Mucosa of descending colon (tissue), 3 donors: ENCODE measurements at regions not wholly inside any gene's neighbourhood (a gene's known extent, or its start where the extent isn't known, plus 50 kb on each side); places are given as distances from the start of the nearest gene placed in this dataset.

Experiments
- ATAC-seq: fragments of 200-7000 bp; cut with Tn5 transposase; one replicate; pipeline ENCODE4 v1.9.1; 2020; ENCODE audit warnings: mild to moderate bottlenecking, moderate library complexity
- DNase-seq, 3 donors: peaks; one replicate each; pipeline ENCODE4 v3.0.0-alpha.2; 2020
- H3K36me3 ChIP-seq: fragments of 200-600 bp; one replicate; pipeline ENCODE4 v1.8.0; 2021; ENCODE audit warnings: low read depth, mild to moderate bottlenecking
- H3K4me1 ChIP-seq: fragments of 200-600 bp; one replicate; pipeline ENCODE4 v1.8.0; 2021; ENCODE audit warnings: low read depth, mild to moderate bottlenecking
- H3K4me3 ChIP-seq: fragments of 200-600 bp; one replicate; pipeline ENCODE4 v1.8.0; 2021; ENCODE audit warnings: mild to moderate bottlenecking
- H3K9me3 ChIP-seq: fragments of 200-600 bp; one replicate; pipeline ENCODE4 v1.8.0; 2021; ENCODE audit warnings: mild to moderate bottlenecking
- CTCF ChIP-seq: fragments of 200-600 bp; IDR thresholded peaks from one replicate; pipeline ENCODE4 v1.8.0; 2022; ENCODE audit warnings: antibody characterized with exemption, mild to moderate bottlenecking
- intact Hi-C, 2 donors: fragments of 100-400 bp; cut with DNase I in 1 of 2; cut with micrococcal nuclease in 1 of 2; formaldehyde crosslinking; loops; one replicate each; pipeline versions ENCODE4 v1.11.0 to v1.11.1; 2022; cut with DNase I, micrococcal nuclease
- donor health status: DM: no; HTN: no; CAD: no; lungs with moderate emphysema.
- donor health status: DM: no; HTN: no; CAD: no.
- donor health status: DM: no; HTN: yes; CAD: no.

DNA sequence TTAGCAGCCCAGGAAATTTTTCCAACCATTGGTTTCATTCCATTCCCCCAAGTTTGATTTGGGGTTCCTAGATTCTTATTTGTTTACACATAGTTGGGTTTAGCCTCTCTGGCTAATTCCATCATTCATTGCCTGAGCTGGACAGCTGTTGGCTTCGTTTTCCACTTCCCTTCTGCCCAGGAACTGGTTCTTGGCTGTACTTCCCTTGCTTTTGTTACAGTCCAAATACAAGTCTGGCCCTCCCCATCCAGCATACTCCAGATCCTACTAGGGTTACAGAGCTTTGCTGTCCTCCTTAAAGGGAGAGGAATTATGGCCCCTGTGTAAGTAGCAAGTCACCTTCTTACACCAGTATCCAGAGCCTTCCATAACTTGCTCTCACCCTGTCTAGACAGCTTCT is 356.3 kb downstream of the FAT3 start:
- Histone ChIP-seq H3K4me1 (no peaks in the 10 kb centered on the region), H3K9me3 (no peaks in the 10 kb centered on the region), H3K4me3 (no peak overlapping the region), H3K36me3 (no peaks in the 10 kb centered on the region)
- TF ChIP-seq CTCF: no peak
- intact Hi-C loops: no loop called here
- no peak for DNase-seq
- ATAC-seq: no peak

- no peak for TF ChIP-seq CTCF
- H3K36me3 ChIP-seq: no peaks in the 10 kb centered on the region
- DNase-seq (no peak), ATAC-seq (no peak)
- intact Hi-C loops: no loop called here
- no peaks in the 10 kb centered on the region for H3K4me1 ChIP-seq
- no peak overlapping the region for H3K4me3 ChIP-seq
- no peaks in the 10 kb centered on the region for H3K9me3 ChIP-seq
These were observed 363.8 kb downstream of the FAT3 start for GRCh38 chr11:92588393-92588792.

DNA sequence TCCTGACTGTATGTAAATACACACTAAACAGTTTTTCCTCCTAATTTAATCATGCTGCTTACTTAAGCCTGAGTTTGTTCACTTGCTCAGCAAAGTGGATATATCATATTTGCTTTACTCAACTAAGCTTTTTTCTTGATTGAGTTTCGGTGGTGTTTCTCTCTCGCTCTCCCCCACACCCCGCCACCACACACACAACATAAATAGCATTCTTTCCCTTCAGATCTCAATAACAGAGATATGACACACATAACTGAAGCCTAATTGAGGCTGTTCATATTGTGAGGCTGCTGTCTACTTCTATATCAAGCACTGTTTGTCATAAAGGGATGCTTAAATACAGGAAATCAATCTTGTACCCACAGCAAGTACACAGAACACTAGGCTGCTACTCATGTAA is 364.9 kb downstream of the FAT3 start:
- Histone ChIP-seq H3K36me3 (no peaks in the 10 kb centered on the region), H3K9me3 (no peaks in the 10 kb centered on the region), H3K4me3 (no peak overlapping the region), H3K4me1 (no peaks in the 10 kb centered on the region)
- no peak for ATAC-seq
- DNase-seq: no peak
- intact Hi-C loops: no loop called here
- TF ChIP-seq CTCF: no peak

DNA sequence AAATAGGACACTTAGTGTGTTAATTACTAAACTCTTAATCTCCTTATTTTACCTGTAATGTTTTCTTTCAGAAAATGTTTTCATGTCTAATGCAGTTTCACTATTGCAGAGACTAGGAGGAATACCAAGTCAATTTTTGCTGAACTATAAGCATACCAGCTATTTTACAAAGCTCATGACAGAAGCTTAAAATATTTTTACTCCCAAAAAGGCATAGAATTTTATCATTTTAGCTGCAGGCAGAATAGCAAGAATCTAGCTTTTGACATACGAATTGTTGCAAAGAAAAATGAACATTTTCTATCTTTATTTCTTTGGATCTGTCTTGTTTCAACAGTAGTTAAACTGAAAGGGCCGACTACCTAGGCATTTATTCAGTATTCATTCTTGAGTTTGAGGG is 366.9 kb downstream of the FAT3 start:
- DNase-seq (no peak), ATAC-seq (no peak)
- Histone ChIP-seq H3K9me3 (no peaks in the 10 kb centered on the region), H3K36me3 (no peaks in the 10 kb centered on the region), H3K4me1 (no peaks in the 10 kb centered on the region), H3K4me3 (no peak overlapping the region)
- intact Hi-C loops: no loop called here
- TF ChIP-seq CTCF: no peak

GRCh38 chr11:92594251-92594650 is 369.6 kb downstream of the FAT3 start:
- Histone ChIP-seq H3K4me1 (no peaks in the 10 kb centered on the region), H3K4me3 (no peak overlapping the region), H3K9me3 (no peaks in the 10 kb centered on the region), H3K36me3 (no peaks in the 10 kb centered on the region)
- TF ChIP-seq CTCF: no peak
- intact Hi-C loops: no loop called here
- no peak for ATAC-seq
- no peak for DNase-seq

DNA sequence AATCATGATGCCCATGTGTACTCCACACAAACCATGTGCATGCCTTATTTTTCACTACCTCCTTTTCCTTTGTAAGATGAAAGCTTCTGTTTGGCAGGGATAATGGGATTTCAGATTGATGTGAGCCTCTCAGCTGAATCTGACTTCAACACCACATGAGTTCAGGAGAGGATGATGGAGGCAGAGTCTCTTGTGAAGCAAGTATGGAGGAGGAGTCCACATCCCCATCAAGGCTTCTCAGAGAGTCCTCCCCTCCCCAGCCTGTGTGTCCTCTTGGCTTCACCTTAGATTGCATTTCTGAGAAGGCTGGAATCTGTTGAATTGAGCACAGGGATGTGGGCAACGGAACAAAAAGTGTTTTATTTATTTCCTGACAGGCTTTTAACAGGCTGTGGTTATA is 370.4 kb downstream of the FAT3 start:
- intact Hi-C loops: no loop called here
- no peaks in the 10 kb centered on the region for H3K36me3 ChIP-seq
- DNase-seq: no peak
- H3K4me1 ChIP-seq: no peaks in the 10 kb centered on the region
- ATAC-seq: no peak
- no peak for TF ChIP-seq CTCF
- no peaks in the 10 kb centered on the region for H3K9me3 ChIP-seq
- H3K4me3 ChIP-seq: no peak overlapping the region
